ENCODE measurements at regions not wholly inside any gene's neighbourhood (a gene's known extent, or its start where the extent isn't known, plus 50 kb on each side); places are given as distances from the start of the nearest gene placed in this dataset.

DNA sequence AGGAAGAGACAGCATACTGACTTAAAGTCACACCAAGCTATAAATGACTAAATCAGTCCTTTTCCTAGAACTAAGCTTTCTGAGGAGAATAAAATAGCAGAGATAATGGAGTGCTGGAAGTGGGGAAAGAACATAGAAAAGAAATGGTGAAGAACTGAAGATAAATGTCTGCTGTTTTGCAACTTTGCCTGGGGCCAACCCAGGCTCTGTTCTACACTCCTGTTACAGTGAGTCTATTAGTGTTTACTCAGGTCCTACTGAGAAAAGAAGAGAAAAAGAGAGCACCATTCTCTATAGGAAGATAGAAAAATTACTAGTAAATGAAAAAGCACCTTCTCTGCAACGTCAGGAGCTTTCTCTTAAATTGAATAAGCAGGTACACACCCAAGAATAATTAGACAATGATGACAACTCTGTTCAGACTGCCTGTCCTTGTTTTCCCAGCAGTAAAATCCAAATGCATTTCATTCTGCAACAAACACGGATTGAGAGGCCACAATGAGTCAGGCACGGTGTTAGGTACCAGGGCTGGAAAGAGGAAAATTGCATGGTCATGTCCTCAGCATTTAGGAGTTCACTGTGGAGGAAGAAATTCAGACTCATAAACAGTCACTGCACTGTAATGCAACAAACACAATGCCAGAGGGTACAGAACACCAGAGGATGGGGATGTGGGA is 139.4 kb upstream of the CAMK1G start:
- TF ChIP-seq CTCF (IDR thresholded peaks at IDR 0.05; ENCODE audit: insufficient read depth, low read length, poor library complexity, severe bottlenecking), result no peak
- TF ChIP-seq EZH2phosphoT487 (conservative IDR thresholded peaks at IDR 0.05; ENCODE audit: low read length), result no peak

Measured in SU-DHL-6 (cell line).